GM18870 (cell line): ENCODE measurements at regions not wholly inside any gene's neighbourhood (a gene's known extent, or its start where the extent isn't known, plus 50 kb on each side); places are given as distances from the start of the nearest gene placed in this dataset.
"Not testable (repeated sequence)": the region's sequence is repeated elsewhere in the genome, so short reads cannot be mapped to it uniquely, and the experiment has no call there.

Experiments used
- ATAC-seq: cut with Tn5 transposase; IDR thresholded peaks from one replicate; pipeline ENCODE4 v1.9.1; 2021; ENCODE audit warnings: moderate library complexity; ENCODE audit not compliant: unreplicated experiment

GRCh38 chr4:33746979-33747378 lies 2497.3 kb downstream of the ARAP2 start:
- no peak for ATAC-seq

- no peak for ATAC-seq
Observed at GRCh38 chr4:33751050-33751449, 2493.3 kb downstream of the ARAP2 start.

GRCh38 chr4:33772582-33772981 lies 2471.7 kb downstream of the ARAP2 start:
- ATAC-seq = no peak

- no peak for ATAC-seq
Observed at GRCh38 chr4:33780952-33781791, 2463.1 kb downstream of the ARAP2 start.

- no peak for ATAC-seq
Observed at GRCh38 chr4:33785843-33786242, 2458.5 kb downstream of the ARAP2 start.

GRCh38 chr4:33802578-33802977 lies 2441.7 kb downstream of the ARAP2 start:
- no peak for ATAC-seq

GRCh38 chr4:33825685-33826084 lies 2418.6 kb downstream of the ARAP2 start:
- no peak for ATAC-seq

GRCh38 chr4:33829356-33829755 lies 2415.0 kb downstream of the ARAP2 start:
- ATAC-seq = not testable (repeated sequence)

- ATAC-seq = no peak
Observed at GRCh38 chr4:33831442-33832066, 2412.8 kb downstream of the ARAP2 start.

GRCh38 chr4:33835764-33836163 lies 2408.6 kb downstream of the ARAP2 start:
- ATAC-seq = not testable (repeated sequence)

- ATAC-seq = no peak
Observed at GRCh38 chr4:33837043-33837838, 2407.1 kb downstream of the ARAP2 start.

GRCh38 chr4:33841120-33841519 lies 2403.2 kb downstream of the ARAP2 start:
- ATAC-seq = no peak

- no peak for ATAC-seq
Observed at GRCh38 chr4:33850371-33850902, 2393.9 kb downstream of the ARAP2 start.

- ATAC-seq = not testable (repeated sequence)
Observed at GRCh38 chr4:33853670-33854069, 2390.6 kb downstream of the ARAP2 start.

- no peak for ATAC-seq
Observed at GRCh38 chr4:33864290-33864859, 2379.9 kb downstream of the ARAP2 start.

- no peak for ATAC-seq
Observed at GRCh38 chr4:33873791-33874190, 2370.5 kb downstream of the ARAP2 start.

- ATAC-seq = no peak
Observed at GRCh38 chr4:33878710-33879109, 2365.6 kb downstream of the ARAP2 start.

- ATAC-seq = no peak
Observed at GRCh38 chr4:33881176-33881575, 2363.1 kb downstream of the ARAP2 start.

- ATAC-seq = no peak
Observed at GRCh38 chr4:33882246-33882990, 2361.9 kb downstream of the ARAP2 start.

GRCh38 chr4:33883111-33883510 lies 2361.2 kb downstream of the ARAP2 start:
- ATAC-seq = no peak
